ENCODE measurements at regions not wholly inside any gene's neighbourhood (a gene's known extent, or its start where the extent isn't known, plus 50 kb on each side); places are given as distances from the start of the nearest gene placed in this dataset.

DNA sequence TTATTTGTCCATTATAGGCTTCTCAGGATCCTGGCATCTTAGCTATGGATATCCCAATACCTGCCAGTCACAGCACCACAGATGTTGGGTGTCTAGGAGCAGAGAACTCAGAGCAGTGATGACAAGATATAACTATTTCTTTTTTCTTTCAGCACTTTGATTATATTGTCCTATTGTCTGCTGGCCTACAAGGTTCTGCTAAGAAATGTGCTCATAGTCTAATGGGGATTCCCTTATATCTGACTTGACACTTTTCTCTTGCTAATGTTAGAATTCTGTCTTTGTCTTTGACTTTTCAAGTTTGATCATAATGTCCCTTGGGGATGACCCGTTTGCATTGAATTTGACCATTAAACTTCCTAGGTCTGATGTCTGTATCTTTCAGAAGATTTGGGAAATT, 270.4 kb downstream of the OGFRL1 start:
- TF ChIP-seq, protein P1, sequence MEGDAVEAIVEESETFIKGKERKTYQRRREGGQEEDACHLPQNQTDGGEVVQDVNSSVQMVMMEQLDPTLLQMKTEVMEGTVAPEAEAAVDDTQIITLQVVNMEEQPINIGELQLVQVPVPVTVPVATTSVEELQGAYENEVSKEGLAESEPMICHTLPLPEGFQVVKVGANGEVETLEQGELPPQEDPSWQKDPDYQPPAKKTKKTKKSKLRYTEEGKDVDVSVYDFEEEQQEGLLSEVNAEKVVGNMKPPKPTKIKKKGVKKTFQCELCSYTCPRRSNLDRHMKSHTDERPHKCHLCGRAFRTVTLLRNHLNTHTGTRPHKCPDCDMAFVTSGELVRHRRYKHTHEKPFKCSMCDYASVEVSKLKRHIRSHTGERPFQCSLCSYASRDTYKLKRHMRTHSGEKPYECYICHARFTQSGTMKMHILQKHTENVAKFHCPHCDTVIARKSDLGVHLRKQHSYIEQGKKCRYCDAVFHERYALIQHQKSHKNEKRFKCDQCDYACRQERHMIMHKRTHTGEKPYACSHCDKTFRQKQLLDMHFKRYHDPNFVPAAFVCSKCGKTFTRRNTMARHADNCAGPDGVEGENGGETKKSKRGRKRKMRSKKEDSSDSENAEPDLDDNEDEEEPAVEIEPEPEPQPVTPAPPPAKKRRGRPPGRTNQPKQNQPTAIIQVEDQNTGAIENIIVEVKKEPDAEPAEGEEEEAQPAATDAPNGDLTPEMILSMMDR (IDR thresholded peaks at IDR 0.05; ENCODE audit: borderline replicate concordance, extremely low read depth, low read length, poor library complexity, severe bottlenecking) = no peak
- no peak for TF ChIP-seq EZH2 (IDR thresholded peaks at IDR 0.05; ENCODE audit: borderline replicate concordance, low read depth, low read length, severe bottlenecking)

Measured in DND-41 (cell line).